GM19455 (cell line): ENCODE measurements at regions not wholly inside any gene's neighbourhood (a gene's known extent, or its start where the extent isn't known, plus 50 kb on each side); places are given as distances from the start of the nearest gene placed in this dataset.
"Not testable (repeated sequence)": the region's sequence is repeated elsewhere in the genome, so short reads cannot be mapped to it uniquely, and the experiment has no call there.

Experiments used
- ATAC-seq: cut with Tn5 transposase; IDR thresholded peaks from one replicate; pipeline ENCODE4 v1.9.1; 2021; ENCODE audit not compliant: unreplicated experiment

DNA sequence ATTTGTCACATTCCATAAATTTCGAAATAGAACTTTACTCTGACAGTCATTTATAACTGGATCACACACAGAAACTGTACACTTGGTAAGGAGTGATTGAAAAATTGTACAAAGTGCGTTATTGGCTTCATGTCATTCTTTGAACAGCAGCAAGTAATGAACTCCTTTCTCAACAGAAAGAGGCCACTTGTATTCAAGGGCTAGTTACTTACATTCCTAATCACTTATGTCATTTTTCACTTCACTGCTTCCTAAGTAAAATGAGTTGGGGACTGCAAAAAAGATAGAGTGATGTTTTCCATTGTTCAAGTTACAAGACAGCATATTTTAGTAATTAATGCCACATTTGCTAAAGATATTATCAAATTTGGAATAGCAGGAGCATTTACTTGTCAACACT lies 893.2 kb downstream of the DTWD2 start:
- ATAC-seq, result no peak

DNA sequence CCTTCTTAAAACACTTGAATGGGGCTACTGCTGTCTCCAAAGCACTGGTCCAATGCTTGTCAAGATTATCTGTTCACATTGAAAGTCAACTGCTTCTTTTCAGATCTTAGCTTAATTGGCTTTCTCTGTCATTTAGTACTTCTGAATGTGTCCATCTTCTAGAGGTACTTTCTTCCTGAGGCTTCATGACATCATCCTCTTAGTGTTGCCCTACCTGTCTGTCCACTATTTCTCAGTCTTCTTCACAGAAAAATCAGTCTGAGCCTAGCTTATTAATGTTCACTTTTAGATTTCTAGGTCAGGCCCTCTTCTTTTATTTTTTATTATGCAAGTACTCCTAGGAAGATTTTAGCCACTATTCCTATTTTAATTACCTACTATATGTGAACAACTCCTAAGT lies 899.9 kb downstream of the DTWD2 start:
- ATAC-seq, result no peak

DNA sequence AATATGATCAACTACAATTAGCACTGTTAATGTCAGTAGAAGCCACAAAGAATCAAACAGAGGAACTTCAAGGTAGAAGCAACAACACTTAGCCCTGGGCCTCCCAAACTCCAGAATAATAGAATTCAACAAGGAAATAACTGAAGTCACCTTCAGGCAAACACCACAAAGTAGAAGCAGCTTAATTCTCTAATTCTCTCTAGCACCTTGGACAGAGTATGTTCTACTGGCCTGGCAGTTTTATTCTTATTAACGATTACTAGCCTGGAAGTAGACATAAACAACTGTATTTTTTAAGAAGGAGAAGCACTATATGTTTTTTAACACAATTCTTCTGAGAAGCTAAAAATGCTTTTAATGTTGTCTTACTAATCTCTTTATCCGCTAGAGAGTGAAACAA lies 911.9 kb downstream of the DTWD2 start:
- no peak for ATAC-seq

DNA sequence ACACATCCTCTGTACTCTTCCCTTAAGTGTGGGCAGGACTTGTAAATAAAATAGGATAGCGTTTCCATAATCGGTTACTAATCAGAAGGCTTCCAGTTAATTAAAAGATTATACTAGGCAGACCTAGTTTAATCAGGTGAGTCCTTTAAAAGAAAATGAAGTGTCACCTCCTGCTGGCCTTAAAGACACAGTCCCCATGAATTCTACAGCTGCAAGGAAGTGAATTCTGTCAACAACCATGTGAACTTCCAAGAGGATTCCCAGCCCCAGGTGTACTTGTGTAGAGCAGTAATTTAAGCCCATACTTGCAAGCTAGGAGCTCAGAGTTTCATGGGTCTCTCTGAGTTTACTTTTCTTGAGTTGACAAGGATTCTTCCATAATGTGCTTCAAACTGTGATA lies 918.3 kb downstream of the DTWD2 start:
- no peak for ATAC-seq

DNA sequence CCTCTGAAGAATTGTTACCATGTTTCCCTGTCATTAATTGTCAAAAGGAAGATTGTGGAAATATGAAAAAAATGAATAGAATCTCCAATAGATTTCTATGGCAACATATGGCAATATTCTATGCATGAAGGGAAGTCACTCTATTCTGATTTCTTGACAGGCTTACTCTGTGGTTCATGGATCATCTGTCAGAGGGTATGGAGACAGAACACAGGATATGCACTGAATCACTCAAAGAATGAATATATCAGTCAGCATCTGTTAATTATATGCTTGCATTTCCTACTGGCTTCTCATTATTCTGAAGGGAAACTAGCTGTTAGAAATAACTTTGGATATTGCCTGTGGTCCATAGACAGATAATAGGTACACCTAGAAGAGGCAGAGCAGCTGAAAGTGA lies 918.9 kb downstream of the DTWD2 start:
- no peak for ATAC-seq

DNA sequence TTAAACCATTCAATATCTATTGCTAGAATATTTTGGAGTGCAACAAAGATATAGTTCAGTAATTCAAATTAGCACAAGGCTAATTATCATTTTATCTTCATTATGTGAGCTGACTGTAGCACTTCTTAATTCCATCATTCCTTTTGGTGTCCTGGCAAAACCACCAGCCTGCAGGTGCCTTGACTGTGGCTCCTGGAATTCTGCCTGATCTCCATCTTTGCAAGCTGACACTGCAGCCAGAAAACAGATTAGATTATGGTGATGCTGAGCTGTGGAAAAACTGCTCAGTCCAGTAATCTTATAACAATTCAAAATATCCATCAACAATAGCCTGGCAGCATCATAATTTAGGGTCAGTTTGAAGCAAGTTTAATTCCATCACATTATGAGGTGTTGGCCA lies 919.5 kb downstream of the DTWD2 start:
- ATAC-seq, result no peak

DNA sequence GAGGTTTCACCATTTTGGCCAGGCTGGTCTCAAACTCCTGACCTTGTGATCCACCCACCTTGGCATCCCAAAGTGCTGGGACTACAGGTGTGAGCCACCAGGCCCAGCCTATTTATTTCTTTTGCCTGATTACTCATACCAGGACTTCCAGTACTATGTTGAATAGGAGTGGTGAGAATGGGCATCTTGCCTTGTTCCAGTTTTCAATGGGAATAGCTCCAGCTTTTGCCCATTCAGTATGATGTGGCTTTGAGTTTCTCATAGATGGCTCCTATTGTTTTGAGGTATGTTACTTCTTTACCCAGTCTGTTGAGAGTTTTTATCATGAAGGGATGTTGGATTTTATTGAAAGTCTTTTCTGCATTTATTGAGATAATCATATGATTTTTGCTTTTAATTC lies 924.5 kb downstream of the DTWD2 start:
- not testable (repeated sequence) for ATAC-seq

DNA sequence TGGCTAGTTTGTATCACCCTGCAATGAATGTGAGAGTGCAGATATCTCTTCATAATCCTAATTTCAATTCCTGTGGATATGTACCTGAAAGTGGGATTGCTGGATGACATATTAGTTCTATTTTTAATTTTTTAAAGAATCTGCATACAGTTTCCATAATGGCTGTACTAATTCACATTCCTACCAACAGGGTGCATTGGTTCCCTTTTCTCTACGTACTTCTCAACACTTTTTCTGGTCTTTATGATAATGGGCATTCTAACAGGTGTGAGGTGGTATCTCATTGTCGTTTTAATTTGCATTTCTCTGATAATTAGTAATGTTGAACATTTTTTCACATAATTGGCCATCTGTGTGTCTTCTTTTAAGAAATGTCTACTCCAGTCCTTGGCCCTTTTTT lies 927.5 kb downstream of the DTWD2 start:
- ATAC-seq, result no peak

DNA sequence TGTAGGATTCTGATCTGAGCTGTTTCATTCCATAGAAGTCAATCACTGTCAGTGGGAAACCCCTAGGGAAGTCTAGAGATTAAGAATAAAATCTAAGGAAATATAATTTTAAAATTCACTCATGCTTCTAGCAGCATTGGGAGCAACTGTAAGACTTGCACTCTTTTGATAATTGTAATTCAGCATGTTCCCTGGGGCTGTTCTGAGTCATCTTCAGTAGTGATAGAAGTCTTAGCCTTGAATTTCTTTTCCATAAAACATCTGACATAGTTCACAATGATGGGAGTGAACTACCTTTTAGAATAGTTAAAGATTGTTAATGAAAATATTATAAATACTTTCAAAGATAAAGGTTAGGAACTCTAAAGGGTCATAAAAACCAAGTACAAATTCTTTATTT lies 935.8 kb downstream of the DTWD2 start:
- ATAC-seq, result no peak

DNA sequence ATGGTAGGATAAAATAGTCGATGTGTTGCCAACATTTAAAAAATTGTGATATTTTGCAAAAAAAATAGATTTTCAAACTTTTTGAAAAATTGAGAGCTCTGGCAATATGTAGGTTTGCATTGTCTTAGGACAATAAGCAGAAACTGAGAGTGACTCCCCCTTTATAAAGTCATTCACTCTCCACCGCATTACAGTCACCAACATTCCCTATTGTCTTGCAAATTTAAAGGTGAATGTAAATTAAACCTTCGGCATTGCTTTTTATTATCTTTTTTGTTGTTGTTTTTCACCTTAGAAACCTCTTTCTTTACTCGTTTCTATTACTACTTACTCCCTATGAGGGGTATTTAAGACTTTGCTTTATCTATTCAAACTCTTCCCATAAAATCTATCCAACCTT lies 944.2 kb downstream of the DTWD2 start:
- no peak for ATAC-seq

DNA sequence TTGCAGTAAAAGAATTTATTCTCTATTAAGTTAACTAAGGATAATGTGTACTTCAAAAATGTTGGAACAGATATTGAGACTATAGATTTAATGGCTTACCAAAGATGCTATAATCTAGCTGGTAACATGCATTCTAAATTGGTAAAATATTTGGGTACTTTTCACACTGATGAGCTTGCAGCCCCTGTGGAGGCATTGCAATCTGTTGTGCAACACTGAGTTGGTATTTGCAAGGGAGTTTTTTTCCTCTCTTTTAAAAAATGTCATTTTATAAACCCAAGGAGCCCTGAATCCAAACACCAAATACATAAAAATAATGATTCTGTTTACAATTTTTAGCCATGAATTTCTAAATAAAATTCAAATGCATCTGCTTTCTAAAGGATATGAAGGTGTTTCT lies 944.8 kb downstream of the DTWD2 start:
- ATAC-seq, result no peak

DNA sequence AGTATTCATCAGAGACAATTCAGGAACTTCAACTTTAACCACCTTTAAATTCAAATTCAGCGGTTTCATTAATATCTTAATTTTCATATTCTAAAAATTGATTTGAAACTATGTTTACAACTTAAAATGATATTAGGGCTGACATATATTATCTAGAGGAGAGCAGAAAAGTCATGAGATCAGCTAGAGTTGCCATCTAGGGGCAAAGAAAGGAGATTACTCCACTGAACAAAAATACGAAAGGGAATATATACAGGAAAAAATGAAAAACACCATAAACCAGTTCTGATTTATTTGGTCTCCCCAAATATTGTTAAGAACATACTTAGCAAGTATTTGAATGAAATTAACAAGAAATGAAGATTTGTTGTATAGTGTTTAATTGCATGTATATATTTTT lies 946.3 kb downstream of the DTWD2 start:
- no peak for ATAC-seq

DNA sequence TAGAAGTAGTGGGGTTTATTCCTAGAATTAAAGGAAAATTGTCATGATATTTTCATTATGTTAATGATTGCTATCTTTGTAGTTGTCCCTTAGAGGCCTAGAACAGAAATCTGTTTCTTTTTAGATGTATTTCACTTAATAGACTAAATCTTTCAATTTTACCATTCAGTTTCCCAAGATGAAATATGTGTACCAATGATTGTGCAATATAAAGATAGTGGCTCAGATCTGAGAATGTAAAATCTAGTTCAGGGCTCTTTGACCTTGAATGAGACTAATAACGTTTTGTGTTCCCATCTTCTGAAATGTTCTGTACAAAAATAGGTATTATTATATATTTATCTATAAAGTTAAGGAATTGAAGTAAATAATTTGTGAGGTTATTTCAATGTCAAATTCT lies 947.9 kb downstream of the DTWD2 start:
- no peak for ATAC-seq

DNA sequence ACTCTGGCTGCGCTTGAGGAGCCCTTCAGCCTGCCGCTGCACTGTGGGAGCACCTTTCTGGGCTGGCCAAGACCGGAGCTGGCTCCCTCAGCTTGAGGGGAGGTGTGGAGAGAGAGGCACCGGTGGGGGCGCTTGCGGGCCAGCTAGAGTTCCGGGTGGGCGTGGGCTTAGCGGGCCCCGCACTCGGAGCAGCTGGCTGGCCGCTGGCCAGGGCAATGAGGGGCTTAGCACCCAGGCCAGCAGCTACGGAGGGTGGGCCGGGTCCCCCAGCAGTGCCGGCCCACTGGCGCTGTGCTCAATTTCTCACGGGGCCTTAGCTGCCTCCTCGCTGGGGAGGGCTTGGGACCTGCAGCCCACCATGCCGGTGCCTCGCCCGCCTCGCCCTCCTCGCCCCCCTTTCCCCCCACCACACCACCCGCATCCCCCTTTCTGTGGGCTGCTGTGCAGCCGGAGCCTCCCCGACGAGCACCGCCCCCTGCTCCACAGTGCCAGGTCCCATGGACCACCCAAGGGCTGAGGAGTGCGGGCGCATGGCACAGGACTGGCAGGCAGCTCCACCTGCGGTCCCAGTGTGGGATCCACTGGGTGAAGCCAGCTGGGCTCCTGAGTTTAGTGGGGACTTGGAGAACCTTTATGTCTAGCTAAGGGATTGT lies 954.5 kb downstream of the DTWD2 start:
- ATAC-seq, result no peak

DNA sequence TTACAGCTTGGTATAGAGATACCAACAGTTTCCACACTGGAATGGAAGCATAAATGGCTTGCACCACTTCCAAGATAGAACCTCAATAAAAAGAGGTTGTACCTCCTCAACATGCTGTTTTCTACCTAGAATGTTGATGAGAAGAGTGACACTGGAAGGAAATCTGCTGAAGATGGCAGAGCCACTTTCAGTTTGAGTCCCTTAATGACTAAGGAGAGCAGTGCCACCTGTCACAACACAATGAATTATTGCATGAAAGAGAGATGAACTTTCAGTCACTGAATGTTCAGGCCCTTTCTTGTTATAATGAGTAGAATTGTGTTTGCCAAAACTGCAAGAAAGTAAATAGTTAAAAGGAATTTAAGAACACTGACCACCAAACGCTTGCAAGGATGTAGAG lies 958.5 kb downstream of the DTWD2 start:
- ATAC-seq, result no peak

DNA sequence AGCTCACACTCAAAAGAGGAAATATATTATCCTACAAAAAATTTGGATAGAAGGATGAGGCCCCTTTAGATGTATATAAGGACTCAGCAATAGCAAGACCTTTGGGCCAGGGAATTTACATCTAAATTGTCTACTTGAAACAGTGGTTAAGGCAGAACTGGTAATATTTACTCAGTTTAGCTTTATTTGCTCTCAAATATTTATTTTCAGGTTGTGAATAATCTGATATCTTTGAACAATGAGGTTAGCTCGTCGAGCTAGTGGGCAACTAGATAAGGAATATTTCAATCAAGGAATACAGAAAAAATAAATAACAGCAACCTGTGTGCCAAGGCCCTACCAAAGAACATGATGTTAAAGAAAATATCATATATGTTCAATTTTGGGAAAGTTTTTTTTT lies 966.3 kb downstream of the DTWD2 start:
- ATAC-seq, result no peak

DNA sequence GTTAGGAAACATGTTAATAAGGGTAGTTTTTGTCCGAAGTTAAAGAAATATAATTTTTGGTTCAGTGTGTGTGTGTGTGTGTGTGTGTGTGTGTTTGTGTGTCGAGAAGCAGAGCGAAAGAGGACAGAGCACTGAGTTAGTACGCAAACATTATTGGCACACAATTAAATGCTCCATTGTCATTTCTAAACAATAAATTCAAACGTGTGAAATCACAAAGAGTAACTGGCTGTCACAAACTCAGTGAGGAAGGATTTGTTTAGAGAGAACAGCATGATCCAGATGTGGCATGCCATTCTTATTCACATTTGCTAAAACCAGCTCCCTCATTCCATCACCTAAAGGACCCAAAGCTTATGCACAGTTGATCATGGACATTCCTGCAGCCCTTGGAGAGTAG lies 970.8 kb downstream of the DTWD2 start:
- no peak for ATAC-seq

DNA sequence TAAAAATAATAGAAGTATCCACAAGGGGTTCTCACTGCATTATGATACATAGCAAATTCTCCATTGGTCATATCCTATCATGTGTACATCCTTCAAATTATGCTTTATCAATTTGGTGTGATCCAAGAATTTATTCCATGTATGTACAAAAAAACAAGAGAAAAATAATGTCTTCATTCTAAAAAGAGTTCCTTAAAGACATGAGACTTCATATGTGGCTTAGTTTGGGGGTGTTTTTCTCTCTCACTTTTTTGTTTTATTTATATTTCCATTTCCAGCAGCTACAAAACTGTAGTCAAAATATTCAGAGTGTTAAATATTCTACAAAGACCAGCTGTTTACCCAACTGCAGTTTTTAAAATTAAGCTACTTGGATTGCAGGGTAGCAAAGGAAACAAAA lies 972.0 kb downstream of the DTWD2 start:
- ATAC-seq, result no peak

DNA sequence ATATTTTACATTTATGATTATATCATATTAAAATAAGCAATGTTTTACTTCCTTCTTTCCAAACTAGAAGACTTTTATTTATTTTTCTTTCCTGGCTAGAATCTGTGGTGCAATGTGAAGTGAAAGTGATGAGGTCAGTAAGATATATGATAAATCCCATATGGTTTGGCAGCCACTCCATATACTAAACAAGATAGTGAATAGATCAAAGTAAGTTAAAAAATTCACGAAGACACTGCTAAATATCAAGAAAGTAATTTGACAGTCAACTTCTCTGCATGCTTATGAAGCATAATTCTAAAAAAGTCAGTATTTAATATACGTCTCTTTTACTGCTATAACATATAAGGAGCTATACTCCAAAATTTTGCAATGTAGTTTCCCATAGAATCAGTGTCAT lies 972.8 kb downstream of the DTWD2 start:
- no peak for ATAC-seq

DNA sequence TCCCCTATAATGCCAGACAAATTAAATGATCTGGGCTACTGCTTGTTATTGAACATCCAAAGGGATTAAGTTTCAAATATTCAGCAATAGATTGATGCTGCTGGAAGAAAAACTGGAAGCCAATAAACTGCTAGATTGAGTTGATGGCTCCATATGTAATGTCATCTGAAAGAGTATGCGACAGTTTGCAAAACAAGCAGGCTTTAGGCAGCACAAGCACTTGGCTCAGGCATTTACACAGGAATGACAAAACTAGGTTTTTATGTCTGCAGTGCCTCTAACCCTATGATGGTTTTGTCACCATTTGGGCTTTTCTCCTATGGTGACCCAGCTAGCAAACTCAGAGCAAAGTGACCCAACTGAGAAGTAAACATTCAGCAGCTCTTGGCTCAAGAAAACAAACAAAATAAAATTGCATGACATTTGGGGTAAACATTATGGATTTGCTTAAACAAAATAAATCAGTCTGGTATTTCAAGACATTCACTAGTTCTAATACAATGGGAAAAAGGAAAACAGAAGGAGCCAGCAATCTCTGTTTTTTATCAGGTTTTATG lies 978.5 kb downstream of the DTWD2 start:
- no peak for ATAC-seq

DNA sequence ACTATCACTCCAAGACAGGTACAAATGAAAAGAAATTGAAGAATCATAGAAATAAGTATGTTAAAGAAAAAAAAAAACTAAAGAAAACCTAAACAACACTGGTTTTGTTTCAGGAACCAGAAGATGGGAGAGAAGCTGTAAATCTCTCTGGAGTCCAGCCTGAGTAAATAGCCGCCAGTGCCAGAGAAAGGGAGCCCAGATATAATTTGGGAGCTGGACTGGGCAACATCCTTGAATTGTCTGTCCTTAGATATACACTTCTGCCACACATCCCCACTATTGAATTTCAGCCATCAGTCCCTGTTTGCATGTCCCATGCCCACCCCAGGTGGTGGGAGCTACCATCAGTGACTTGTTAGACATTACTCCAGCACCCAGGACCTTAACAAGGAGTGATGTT lies 979.6 kb downstream of the DTWD2 start:
- ATAC-seq, result no peak

DNA sequence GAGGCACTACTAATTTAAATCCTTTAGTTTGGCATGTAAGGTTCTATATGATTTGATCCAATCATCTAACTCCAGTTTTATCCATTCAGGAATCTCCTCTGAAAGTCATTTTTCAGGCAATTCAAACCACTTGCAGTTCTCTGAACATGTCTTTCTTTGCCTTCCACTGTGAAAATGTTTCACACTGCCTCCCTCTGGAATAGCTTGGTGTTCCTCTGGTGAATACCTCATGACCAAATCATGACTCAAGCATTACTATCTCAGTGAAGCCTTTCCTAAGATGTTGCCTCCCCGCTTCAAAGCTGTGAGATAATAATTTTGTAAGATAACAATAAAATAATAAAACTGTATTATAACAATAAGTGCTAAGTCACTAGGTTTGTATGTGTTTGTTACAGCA lies 981.1 kb downstream of the DTWD2 start:
- no peak for ATAC-seq

DNA sequence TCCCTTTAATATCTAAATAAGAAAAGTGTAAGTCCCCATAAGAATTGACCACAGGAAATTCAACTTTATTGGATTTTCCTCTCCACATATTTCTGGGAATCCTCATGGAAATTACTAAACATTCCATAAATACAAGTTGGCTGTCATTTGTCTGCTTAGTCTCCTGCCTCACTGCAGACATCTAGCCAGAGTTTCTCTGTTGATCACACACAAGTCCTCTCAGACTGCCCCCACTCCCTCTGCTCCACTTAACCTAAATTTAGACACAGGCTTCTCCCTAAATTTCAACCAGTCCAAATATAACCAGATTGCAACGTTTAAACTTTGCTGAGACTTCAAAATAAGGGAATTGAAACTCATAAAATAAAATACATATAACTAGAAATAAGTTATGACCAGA lies 982.1 kb downstream of the DTWD2 start:
- ATAC-seq, result no peak
